OCI-LY3 (cell line): ENCODE measurements at regions not wholly inside any gene's neighbourhood (a gene's known extent, or its start where the extent isn't known, plus 50 kb on each side); places are given as distances from the start of the nearest gene placed in this dataset.

Experiments used
- H2AFZ ChIP-seq: fragments of 200-600, 300-600 bp; shearing (Covaris generic); 2 replicates; pipeline ENCODE4 v1.6.0; 2014; ENCODE audit warnings: antibody characterized with exemption, low read depth, low read length
- H3K27ac ChIP-seq: fragments of 200-600, 300-600 bp; sonication (generic); 2 replicates; pipeline ENCODE4 v1.5.1; 2014; ENCODE audit warnings: mild to moderate bottlenecking, low read length, moderate library complexity, mixed read lengths
- H3K27me3 ChIP-seq: fragments of 200-600, 300-600 bp; sonication (generic); 2 replicates; pipeline ENCODE4 v1.6.1; 2014; ENCODE audit warnings: low read depth, low read length, mixed read lengths
- H3K36me3 ChIP-seq: fragments of 200-600, 300-600 bp; sonication (generic); replicated peaks from 2 replicates; pipeline ENCODE3; 2014; ENCODE audit warnings: low read depth, low read length, mixed read lengths
- H3K4me1 ChIP-seq: fragments of 300-600, 200-600 bp; sonication (generic); 2 replicates; pipeline ENCODE4 v1.6.1; 2014; ENCODE audit warnings: low read length, mixed read lengths
- H3K4me2 ChIP-seq: fragments of 200-600, 300-600 bp; sonication (generic); 2 replicates; pipeline ENCODE4 v1.6.1; 2014; ENCODE audit warnings: low read length, mixed read lengths
- H3K4me3 ChIP-seq: fragments of 300-600, 200-600 bp; sonication (generic); 2 replicates; pipeline ENCODE4 v1.5.1; 2014; ENCODE audit warnings: antibody characterized with exemption, mild to moderate bottlenecking, low read length, moderate library complexity
- H3K79me2 ChIP-seq: fragments of 300-600, 200-600 bp; shearing (Covaris generic); 2 replicates; pipeline ENCODE4 v1.6.1; 2014; ENCODE audit warnings: mild to moderate bottlenecking, low read length, mixed read lengths
- H3K9ac ChIP-seq: fragments of 300-600, 200-600 bp; shearing (Covaris generic); 2 replicates; pipeline ENCODE4 v1.6.0; 2014; ENCODE audit warnings: mild to moderate bottlenecking, low read length, moderate library complexity
- H3K9me3 ChIP-seq: fragments of 200-600, 300-600 bp; shearing (Covaris generic); 2 replicates; pipeline ENCODE4 v1.6.1; 2014; ENCODE audit warnings: low read length, mixed read lengths; ENCODE audit not compliant: insufficient read depth
- H4K20me1 ChIP-seq: fragments of 200-600, 300-600 bp; sonication (generic); 2 replicates; pipeline ENCODE4 v1.6.1; 2016; ENCODE audit warnings: low read length, mixed read lengths; ENCODE audit not compliant: insufficient read depth
- CTCF ChIP-seq: fragments of 200-600, 300-600 bp; sonication (generic); IDR thresholded peaks from 2 replicates; pipeline ENCODE4 v1.5.1; 2014; ENCODE audit warnings: antibody characterized with exemption, low read length, low read depth
- EZH2phosphoT487 ChIP-seq: fragments of 200-600 bp; shearing (Covaris generic); IDR thresholded peaks from 2 replicates; pipeline ENCODE4 v1.6.1; 2018; ENCODE audit warnings: antibody characterized with exemption, mixed run types, low read depth

- no peaks in the 10 kb centered on the region for H3K27me3 ChIP-seq
- no peak overlapping the region for H3K4me2 ChIP-seq
- no peaks in the 10 kb centered on the region for H3K4me1 ChIP-seq
- H3K79me2 ChIP-seq, result no peaks in the 10 kb centered on the region
- H2AFZ ChIP-seq, result no peak overlapping the region
- H3K9ac ChIP-seq, result no peak overlapping the region
- no peaks in the 10 kb centered on the region for H3K36me3 ChIP-seq
- no peak overlapping the region for H3K4me3 ChIP-seq
- TF ChIP-seq CTCF, result no peak
- TF ChIP-seq EZH2phosphoT487, result no peak
- H3K27ac ChIP-seq, result no peak overlapping the region
- no peaks in the 10 kb centered on the region for H3K9me3 ChIP-seq
- H4K20me1 ChIP-seq, result no peaks in the 10 kb centered on the region
Observed at GRCh38 chr3:21235491-21235890, 515.5 kb downstream of the ZNF385D start.

GRCh38 chr3:21234933-21235332 lies 516.1 kb downstream of the ZNF385D start:
- Histone ChIP-seq H3K4me1 (no peaks in the 10 kb centered on the region), H3K36me3 (no peaks in the 10 kb centered on the region), H3K9ac (no peak overlapping the region), H3K27ac (no peak overlapping the region), H3K9me3 (no peaks in the 10 kb centered on the region), H3K4me3 (no peak overlapping the region), H3K79me2 (no peaks in the 10 kb centered on the region), H3K4me2 (no peak overlapping the region), H4K20me1 (no peaks in the 10 kb centered on the region), H3K27me3 (no peaks in the 10 kb centered on the region), H2AFZ (no peak overlapping the region)
- no peak for TF ChIP-seq CTCF
- no peak for TF ChIP-seq EZH2phosphoT487

- no peak overlapping the region for H3K27ac ChIP-seq
- no peak overlapping the region for H3K4me2 ChIP-seq
- no peaks in the 10 kb centered on the region for H3K79me2 ChIP-seq
- H3K27me3 ChIP-seq, result no peaks in the 10 kb centered on the region
- no peaks in the 10 kb centered on the region for H4K20me1 ChIP-seq
- no peak overlapping the region for H2AFZ ChIP-seq
- TF ChIP-seq EZH2phosphoT487, result no peak
- no peak for TF ChIP-seq CTCF
- H3K4me1 ChIP-seq, result no peaks in the 10 kb centered on the region
- H3K4me3 ChIP-seq, result no peak overlapping the region
- no peaks in the 10 kb centered on the region for H3K9me3 ChIP-seq
- no peak overlapping the region for H3K9ac ChIP-seq
- no peaks in the 10 kb centered on the region for H3K36me3 ChIP-seq
Observed at GRCh38 chr3:21229426-21230135, 521.4 kb downstream of the ZNF385D start.

GRCh38 chr3:21226086-21226485 lies 524.9 kb downstream of the ZNF385D start:
- no peaks in the 10 kb centered on the region for H4K20me1 ChIP-seq
- H3K4me3 ChIP-seq, result no peak overlapping the region
- no peaks in the 10 kb centered on the region for H3K79me2 ChIP-seq
- H3K4me2 ChIP-seq, result no peak overlapping the region
- H3K9ac ChIP-seq, result no peak overlapping the region
- H3K36me3 ChIP-seq, result no peaks in the 10 kb centered on the region
- no peak overlapping the region for H2AFZ ChIP-seq
- H3K4me1 ChIP-seq, result no peaks in the 10 kb centered on the region
- TF ChIP-seq CTCF (no peak), EZH2phosphoT487 (no peak)
- no peaks in the 10 kb centered on the region for H3K27me3 ChIP-seq
- H3K9me3 ChIP-seq, result no peaks in the 10 kb centered on the region
- no peak overlapping the region for H3K27ac ChIP-seq
